H9 (cell line): ENCODE measurements at regions not wholly inside any gene's neighbourhood (a gene's known extent, or its start where the extent isn't known, plus 50 kb on each side); places are given as distances from the start of the nearest gene placed in this dataset.

Experiments
- DNase-seq: peaks from one replicate; pipeline ENCODE4 v3.0.0-alpha.2; 2017
- H2AFZ ChIP-seq: one replicate; pipeline ENCODE4 v1.6.1; 2013; ENCODE audit warnings: mild to moderate bottlenecking, low read length, control low read depth, moderate library complexity
- H2AK5ac ChIP-seq: 2 replicates; pipeline ENCODE4 v1.6.1; 2013; ENCODE audit warnings: low read length, control low read depth, mixed read lengths; ENCODE audit not compliant: insufficient read length
- H2BK120ac ChIP-seq: one replicate; pipeline ENCODE4 v1.6.1; 2013; ENCODE audit warnings: low read depth, mild to moderate bottlenecking, low read length, control low read depth, inconsistent platforms; ENCODE audit not compliant: poor library complexity, severe bottlenecking
- H2BK12ac ChIP-seq: 2 replicates; pipeline ENCODE4 v1.6.1; 2013; ENCODE audit warnings: low read length, control low read depth, mixed read lengths, low read depth; ENCODE audit not compliant: insufficient read length
- H2BK15ac ChIP-seq: 2 replicates; pipeline ENCODE4 v1.6.1; 2013; ENCODE audit warnings: low read depth, low read length, control low read depth
- H2BK20ac ChIP-seq: one replicate; pipeline ENCODE4 v1.6.1; 2013; ENCODE audit warnings: low read depth, mild to moderate bottlenecking, low read length, control low read depth, inconsistent platforms; ENCODE audit not compliant: poor library complexity, severe bottlenecking
- H2BK5ac ChIP-seq: 2 replicates; pipeline ENCODE4 v1.6.1; 2013; ENCODE audit warnings: low read length, control low read depth, mixed read lengths; ENCODE audit not compliant: insufficient read length
- H3K14ac ChIP-seq: 2 replicates; pipeline ENCODE4 v1.6.1; 2013; ENCODE audit warnings: low read length, control low read depth; ENCODE audit not compliant: insufficient read depth
- H3K18ac ChIP-seq: 2 replicates; pipeline ENCODE4 v1.6.1; 2013; ENCODE audit warnings: low read depth, mild to moderate bottlenecking, mixed read lengths, low read length, control low read depth; ENCODE audit not compliant: insufficient read length
- H3K23ac ChIP-seq: 2 replicates; pipeline ENCODE4 v1.6.1; 2013; ENCODE audit warnings: low read length, control low read depth, mixed read lengths, low read depth; ENCODE audit not compliant: insufficient read length
- H3K23me2 ChIP-seq: 2 replicates; pipeline ENCODE4 v1.6.1; 2013; ENCODE audit warnings: low read depth, mild to moderate bottlenecking, mixed read lengths, low read length, control low read depth; ENCODE audit not compliant: insufficient read length, poor library complexity, severe bottlenecking
- H3K27ac ChIP-seq: 2 replicates; pipeline ENCODE4 v1.5.1; 2013; ENCODE audit warnings: low read length, control low read depth, mixed read lengths, low read depth; ENCODE audit not compliant: insufficient read length
- H3K27me3 ChIP-seq: 2 replicates; pipeline ENCODE4 v1.6.1; 2013; ENCODE audit warnings: low read length, control low read depth, inconsistent platforms; ENCODE audit not compliant: insufficient read depth
- H3K4ac ChIP-seq: 2 replicates; pipeline ENCODE4 v1.6.1; 2013; ENCODE audit warnings: low read depth, mild to moderate bottlenecking, control low read depth, inconsistent platforms, low read length, moderate library complexity
- H3K4me1 ChIP-seq: 2 replicates; pipeline ENCODE4 v1.6.1; 2013; ENCODE audit warnings: low read length, control low read depth, inconsistent platforms; ENCODE audit not compliant: insufficient read depth
- H3K4me2 ChIP-seq: 2 replicates; pipeline ENCODE4 v1.6.1; 2013; ENCODE audit warnings: low read length, control low read depth, mixed read lengths; ENCODE audit not compliant: insufficient read length, insufficient read depth
- H3K56ac ChIP-seq: 2 replicates; pipeline ENCODE4 v1.6.1; 2013; ENCODE audit warnings: low read depth, mild to moderate bottlenecking, mixed read lengths, low read length, control low read depth; ENCODE audit not compliant: insufficient read length
- H3K79me1 ChIP-seq: 2 replicates; pipeline ENCODE4 v1.6.1; 2013; ENCODE audit warnings: low read depth, mild to moderate bottlenecking, moderate library complexity, low read length, control low read depth, inconsistent platforms; ENCODE audit not compliant: insufficient read depth, poor library complexity, severe bottlenecking
- H3K79me2 ChIP-seq: 2 replicates; pipeline ENCODE4 v1.6.1; 2013; ENCODE audit warnings: low read length, control low read depth, inconsistent platforms; ENCODE audit not compliant: insufficient read depth
- H3K9ac ChIP-seq: 2 replicates; pipeline ENCODE4 v1.6.1; 2013; ENCODE audit warnings: low read length, control low read depth, mixed read lengths; ENCODE audit not compliant: insufficient read length; ENCODE audit errors: extremely low read depth
- H3K9me3 ChIP-seq: one replicate; pipeline ENCODE4 v1.6.1; 2013; ENCODE audit warnings: low read depth, low read length, inconsistent platforms; ENCODE audit not compliant: control insufficient read depth
- H3T11ph ChIP-seq: one replicate; pipeline ENCODE4 v1.6.1; 2013; ENCODE audit warnings: mild to moderate bottlenecking, low read length, control low read depth, inconsistent platforms
- H4K20me1 ChIP-seq: one replicate; pipeline ENCODE4 v1.6.1; 2013; ENCODE audit not compliant: control insufficient read depth, insufficient read length, insufficient read depth
- H4K5ac ChIP-seq: 2 replicates; pipeline ENCODE4 v1.6.1; 2013; ENCODE audit warnings: low read depth, mild to moderate bottlenecking, mixed read lengths, low read length, control low read depth; ENCODE audit not compliant: insufficient read length
- H4K8ac ChIP-seq: replicated peaks from 2 replicates; pipeline ENCODE4 v1.6.1; 2013; ENCODE audit warnings: low read length, control low read depth, mixed read lengths, low read depth; ENCODE audit not compliant: insufficient read length
- H4K91ac ChIP-seq: 2 replicates; pipeline ENCODE4 v1.6.1; 2013; ENCODE audit warnings: low read depth, mild to moderate bottlenecking, moderate library complexity, mixed read lengths, low read length, control low read depth; ENCODE audit not compliant: insufficient read length
- H3K27ac Mint-ChIP-seq, 3 experiments: 2 replicates in 2 of 3; 3 replicates in 1 of 3; pipeline ENCODE4 v1.8.0; 2020 to 2021; ENCODE audit warnings: mixed read lengths in 3 of 3, mild to moderate bottlenecking in 1 of 3, moderate library complexity in 1 of 3
- H3K27me3 Mint-ChIP-seq: 2 replicates; pipeline ENCODE4 v1.8.0; 2021; ENCODE audit warnings: low read depth, mild to moderate bottlenecking, moderate library complexity, mixed read lengths
- H3K36me3 Mint-ChIP-seq, 3 experiments: 2 replicates in 2 of 3; 3 replicates in 1 of 3; pipeline ENCODE4 v1.8.0; 2020 to 2021; ENCODE audit warnings: low read depth in 3 of 3, mixed read lengths in 3 of 3; ENCODE audit not compliant: insufficient read depth in 1 of 3
- H3K4me1 Mint-ChIP-seq, 2 experiments: 2 replicates each; pipeline ENCODE4 v1.8.0; 2020; ENCODE audit warnings: mixed read lengths in 2 of 2
- H3K4me3 Mint-ChIP-seq, 2 experiments: 2 replicates in 1 of 2; 3 replicates in 1 of 2; pipeline ENCODE4 v1.8.0; 2020 to 2021; ENCODE audit warnings: mild to moderate bottlenecking in 2 of 2, mixed read lengths in 2 of 2, moderate library complexity in 1 of 2
- H3K9me3 Mint-ChIP-seq, 2 experiments: 2 replicates in 1 of 2; 3 replicates in 1 of 2; pipeline ENCODE4 v1.8.0; 2020; ENCODE audit warnings: mild to moderate bottlenecking in 2 of 2, mixed read lengths in 2 of 2, moderate library complexity in 1 of 2
- WGBS: extraction: QIAGEN DNeasy Blood & Tissue Kit; methylation state at CpG from one replicate; pipeline ENCODE4 v1.1.7; 2013; ENCODE audit warnings: missing lambda C conversion rate, low lambda C conversion rate, mixed read lengths; ENCODE audit not compliant: insufficient read length; ENCODE audit errors: extremely low coverage; 5-methylcytosine and 5-hydroxymethylcytosine counted together
- TF ChIP-seq, protein P1 (sequence below): fragments of 200-600 bp; sonication (generic); conservative IDR thresholded peaks from 3 replicates; pipeline ENCODE4 v1.8.0; 2021; ENCODE audit warnings: antibody characterized with exemption, mild to moderate bottlenecking

DNA sequence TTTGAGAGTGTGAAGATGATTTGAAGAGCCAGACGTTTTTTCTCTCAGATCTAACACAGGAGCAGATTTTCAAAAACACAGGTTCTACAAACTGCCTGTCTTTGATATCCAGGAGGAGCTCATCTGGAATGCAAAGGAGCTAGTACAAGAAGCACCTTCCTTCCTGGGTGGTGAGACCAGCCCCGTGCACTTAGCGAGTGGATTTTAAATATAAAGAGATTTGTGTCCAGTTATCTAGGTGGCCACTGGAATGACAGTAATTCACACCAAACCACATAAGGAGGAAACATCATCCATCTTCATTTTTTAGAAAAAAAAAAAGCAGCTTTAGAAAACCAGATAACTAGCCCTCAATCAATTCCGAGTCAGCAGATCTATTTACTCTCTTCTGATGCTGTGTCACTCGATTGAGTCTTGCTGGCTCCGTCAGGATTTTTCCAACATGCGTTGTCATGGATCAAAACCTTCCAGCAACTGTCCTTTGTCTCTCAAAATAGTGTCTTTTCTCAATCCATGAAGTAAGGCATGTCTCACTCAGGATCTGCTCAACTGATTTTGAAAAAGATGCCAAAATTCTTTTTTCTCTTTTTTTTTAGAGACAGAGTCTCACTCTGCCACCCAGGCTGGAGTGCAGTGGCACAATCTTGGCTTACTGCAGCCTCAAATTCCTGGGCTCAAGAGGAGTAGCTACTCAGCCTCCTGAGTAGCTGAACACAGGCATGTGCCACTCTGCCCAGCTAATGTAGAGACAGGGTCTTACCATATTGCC lies 451.2 kb upstream of the PSMD7 start:
- TF ChIP-seq, protein P1, sequence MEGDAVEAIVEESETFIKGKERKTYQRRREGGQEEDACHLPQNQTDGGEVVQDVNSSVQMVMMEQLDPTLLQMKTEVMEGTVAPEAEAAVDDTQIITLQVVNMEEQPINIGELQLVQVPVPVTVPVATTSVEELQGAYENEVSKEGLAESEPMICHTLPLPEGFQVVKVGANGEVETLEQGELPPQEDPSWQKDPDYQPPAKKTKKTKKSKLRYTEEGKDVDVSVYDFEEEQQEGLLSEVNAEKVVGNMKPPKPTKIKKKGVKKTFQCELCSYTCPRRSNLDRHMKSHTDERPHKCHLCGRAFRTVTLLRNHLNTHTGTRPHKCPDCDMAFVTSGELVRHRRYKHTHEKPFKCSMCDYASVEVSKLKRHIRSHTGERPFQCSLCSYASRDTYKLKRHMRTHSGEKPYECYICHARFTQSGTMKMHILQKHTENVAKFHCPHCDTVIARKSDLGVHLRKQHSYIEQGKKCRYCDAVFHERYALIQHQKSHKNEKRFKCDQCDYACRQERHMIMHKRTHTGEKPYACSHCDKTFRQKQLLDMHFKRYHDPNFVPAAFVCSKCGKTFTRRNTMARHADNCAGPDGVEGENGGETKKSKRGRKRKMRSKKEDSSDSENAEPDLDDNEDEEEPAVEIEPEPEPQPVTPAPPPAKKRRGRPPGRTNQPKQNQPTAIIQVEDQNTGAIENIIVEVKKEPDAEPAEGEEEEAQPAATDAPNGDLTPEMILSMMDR, result no peak
- H4K8ac ChIP-seq, result no peak overlapping the region
- Mint-ChIP-seq H3K36me3 (no peaks in the 10 kb centered on the region), H3K4me3 (no peak overlapping the region), H3K27me3 (no peaks in the 10 kb centered on the region), H3K9me3 (0 out of 5 replicates have a peak, but pooled peaks cover 0 to 3% of the 10 kb centered on the region in 2 experiments), H3K27ac (no peak overlapping the region), H3K4me1 (peaks cover 7 to 11% of the 10 kb centered on the region in 2 experiments; a peak in 2 of 4 replicates)
- no peak for DNase-seq
- H4K91ac ChIP-seq, result no peak overlapping the region
- no peaks in the 10 kb centered on the region for H3K4me1 ChIP-seq
- no peak overlapping the region for H3K18ac ChIP-seq
- no CpG with 5 or more reads among the region's 7 CpGs for whole genome bisulfite sequencing
- no peak overlapping the region for H3K9ac ChIP-seq
- no peaks in the 10 kb centered on the region for H3K27me3 ChIP-seq
- no peaks in the 10 kb centered on the region for H3K9me3 ChIP-seq
- H3K4me2 ChIP-seq, result no peak overlapping the region
- H4K5ac ChIP-seq, result no peak overlapping the region
- H3K79me1 ChIP-seq, result no peaks in the 10 kb centered on the region
- H3K56ac ChIP-seq, result no peak overlapping the region
- H2BK20ac ChIP-seq, result no peak overlapping the region
- no peak overlapping the region for H3K4ac ChIP-seq
- H4K20me1 ChIP-seq, result no peaks in the 10 kb centered on the region
- H3K79me2 ChIP-seq, result no peaks in the 10 kb centered on the region
- H3K23me2 ChIP-seq, result no peaks in the 10 kb centered on the region
- no peak overlapping the region for H2BK5ac ChIP-seq
- no peak overlapping the region for H2AFZ ChIP-seq
- no peak overlapping the region for H2BK12ac ChIP-seq
- no peak overlapping the region for H3T11ph ChIP-seq
- H2AK5ac ChIP-seq, result no peak overlapping the region
- H3K27ac ChIP-seq, result no peak overlapping the region
- no peak overlapping the region for H3K23ac ChIP-seq
- H3K14ac ChIP-seq, result no peak overlapping the region
- no peak overlapping the region for H2BK15ac ChIP-seq
- no peak overlapping the region for H2BK120ac ChIP-seq
